NCI-H2107 treated with DMSO at 0.1 percent for 48 hours (cell line): ENCODE measurements at regions not wholly inside any gene's neighbourhood (a gene's known extent, or its start where the extent isn't known, plus 50 kb on each side); places are given as distances from the start of the nearest gene placed in this dataset.

Experiments
- DNase-seq: peaks from one replicate; lab custom pipeline; 2025; ENCODE audit not compliant: unreplicated experiment; lab: John Stamatoyannopoulos, UW

GRCh38 chr14:100436745-100437406, 113.7 kb downstream of the SLC25A47 start:
- DNase-seq = no peak

- DNase-seq = no peak
Measured at GRCh38 chr14:100438271-100438670, 115.1 kb downstream of the SLC25A47 start.

GRCh38 chr14:100438678-100439592, 115.8 kb downstream of the SLC25A47 start:
- DNase-seq = peak; percentile 91

GRCh38 chr14:100439781-100440180, 116.6 kb downstream of the SLC25A47 start:
- DNase-seq = no peak

- peak; percentile 96 for DNase-seq
Measured at GRCh38 chr14:100440207-100440631, 117.1 kb downstream of the SLC25A47 start.

- no peak for DNase-seq
Measured at GRCh38 chr14:100440758-100441203, 117.6 kb downstream of the SLC25A47 start.

GRCh38 chr14:100441271-100441947, 118.3 kb downstream of the SLC25A47 start:
- no peak for DNase-seq

GRCh38 chr14:100442036-100442435, 118.9 kb downstream of the SLC25A47 start:
- DNase-seq = no peak

GRCh38 chr14:100442498-100443490, 119.7 kb downstream of the SLC25A47 start:
- no peak for DNase-seq

- no peak for DNase-seq
Measured at GRCh38 chr14:100443603-100444002, 120.5 kb downstream of the SLC25A47 start.

GRCh38 chr14:100445436-100446088, 122.4 kb downstream of the SLC25A47 start:
- no peak for DNase-seq

- DNase-seq = no peak
Measured at GRCh38 chr14:100446572-100446971, 123.4 kb downstream of the SLC25A47 start.

- no peak for DNase-seq
Measured at GRCh38 chr14:100448376-100448775, 125.2 kb downstream of the SLC25A47 start.

GRCh38 chr14:100449225-100449987, 126.3 kb downstream of the SLC25A47 start:
- no peak for DNase-seq

GRCh38 chr14:100450049-100450448, 126.9 kb downstream of the SLC25A47 start:
- DNase-seq = no peak

GRCh38 chr14:100450736-100451135, 127.6 kb downstream of the SLC25A47 start:
- DNase-seq = no peak

- no peak for DNase-seq
Measured at GRCh38 chr14:100451264-100451663, 128.1 kb downstream of the SLC25A47 start.

GRCh38 chr14:100453930-100454329, 130.8 kb downstream of the SLC25A47 start:
- DNase-seq = no peak

GRCh38 chr14:100454437-100454836, 131.3 kb downstream of the SLC25A47 start:
- DNase-seq = peak; percentile 90
